Fibroblast of lung (primary cell): ENCODE measurements at regions not wholly inside any gene's neighbourhood (a gene's known extent, or its start where the extent isn't known, plus 50 kb on each side); places are given as distances from the start of the nearest gene placed in this dataset.
"Not testable (repeated sequence)": the region's sequence is repeated elsewhere in the genome, so short reads cannot be mapped to it uniquely, and the experiment has no call there.

ENCODE experiments used
- DNase-seq, 2 donors: peaks; one replicate each; pipeline versions ENCODE4 v3.0.0 to v3.0.0-alpha.2; 2010; ENCODE audit warnings: low read depth in 2 of 2
- H2AFZ ChIP-seq: 2 replicates; pipeline ENCODE4 v1.5.1; 2012; ENCODE audit warnings: low read length, control low read depth, inconsistent platforms
- H3K27ac ChIP-seq: 2 replicates; pipeline ENCODE4 v1.5.1; 2011; ENCODE audit warnings: low read length, control low read depth; ENCODE audit not compliant: insufficient read depth
- H3K27me3 ChIP-seq: 2 replicates; pipeline ENCODE4 v1.5.1; 2011; ENCODE audit warnings: mild to moderate bottlenecking, low read length; ENCODE audit not compliant: control insufficient read depth, insufficient read depth
- H3K36me3 ChIP-seq: 2 replicates; pipeline ENCODE4 v1.5.1; 2011; ENCODE audit warnings: low read length; ENCODE audit not compliant: control insufficient read depth, insufficient read depth
- H3K4me1 ChIP-seq: 2 replicates; pipeline ENCODE4 v1.5.1; 2011; ENCODE audit warnings: low read length; ENCODE audit not compliant: control insufficient read depth, insufficient read depth; ENCODE audit errors: extremely low read depth
- H3K4me2 ChIP-seq: 2 replicates; pipeline ENCODE4 v1.5.1; 2011; ENCODE audit warnings: low read length, control low read depth; ENCODE audit not compliant: insufficient read depth; ENCODE audit errors: extremely low read depth
- H3K4me3 ChIP-seq, 4 experiments: fragments of 200-600 bp in 1 of 4; sonication (generic) in 1 of 4; replicated peaks in 1 of 4; 2 replicates each; pipeline ENCODE4 v1.5.1; 2011 to 2016; ENCODE audit warnings: low read length in 4 of 4, low read depth in 3 of 4, mild to moderate bottlenecking in 3 of 4, control low read depth in 2 of 4, inconsistent platforms in 1 of 4, mixed read lengths in 1 of 4; ENCODE audit not compliant: insufficient read depth in 1 of 4; ENCODE audit errors: control extremely low read depth in 1 of 4
- H3K79me2 ChIP-seq: 2 replicates; pipeline ENCODE4 v1.5.1; 2012; ENCODE audit warnings: mild to moderate bottlenecking, low read length, inconsistent platforms; ENCODE audit not compliant: control insufficient read depth, insufficient read depth
- H3K9ac ChIP-seq: 2 replicates; pipeline ENCODE4 v1.5.1; 2011; ENCODE audit warnings: mild to moderate bottlenecking, low read length, control low read depth; ENCODE audit not compliant: insufficient read depth
- H3K9me3 ChIP-seq: 2 replicates; pipeline ENCODE4 v1.5.1; 2012; ENCODE audit warnings: low read depth, low read length; ENCODE audit not compliant: control insufficient read depth, insufficient read depth
- H4K20me1 ChIP-seq: 2 replicates; pipeline ENCODE4 v1.5.1; 2011; ENCODE audit warnings: low read length; ENCODE audit not compliant: control insufficient read depth, insufficient read depth; ENCODE audit errors: extremely low read depth
- CTCF ChIP-seq, 2 donors: IDR thresholded peaks in 1 of 2; conservative IDR thresholded peaks in 1 of 2; 1 replicate in 1 of 2; 2 replicates in 1 of 2; pipeline ENCODE4 v1.5.1; 2011 to 2012; ENCODE audit warnings: low read length in 2 of 2, control low read depth in 1 of 2, inconsistent platforms in 1 of 2, low read depth in 1 of 2, mild to moderate bottlenecking in 1 of 2
- EZH2 ChIP-seq: IDR thresholded peaks from 2 replicates; pipeline ENCODE4 v1.5.1; 2012; ENCODE audit warnings: low read length, control low read depth, mild to moderate bottlenecking; ENCODE audit errors: missing control alignments

- H3K4me3 ChIP-seq, result no peak overlapping the region
- DNase-seq, result peak in 1 of 2 donors; percentile 4
- no peak for TF ChIP-seq EZH2
- no peak for TF ChIP-seq CTCF (conservative IDR thresholded peaks at IDR 0.05 in 1 of 2, IDR thresholded peaks at IDR 0.05 in 1 of 2; ENCODE audit: low read depth in 1 of 2, low read length in 2 of 2)
These were observed 186.4 kb upstream of the ERCC4 start for GRCh38 chr16:13733561-13733960.

GRCh38 chr16:13739621-13740373 is 180.2 kb upstream of the ERCC4 start:
- not testable (repeated sequence) for H3K79me2 ChIP-seq, H3K4me1 ChIP-seq, H3K4me3 ChIP-seq, DNase-seq, H3K36me3 ChIP-seq, H3K9ac ChIP-seq, H3K9me3 ChIP-seq, H3K27me3 ChIP-seq, H3K4me2 ChIP-seq, H4K20me1 ChIP-seq, H2AFZ ChIP-seq, H3K27ac ChIP-seq

More at GRCh38 chr16:13733561-13733960, 186.4 kb upstream of the ERCC4 start:
- Histone ChIP-seq H4K20me1 (no peaks in the 10 kb centered on the region), H3K9ac (no peak overlapping the region), H3K4me2 (no peak overlapping the region), H2AFZ (no peak overlapping the region), H3K79me2 (no peaks in the 10 kb centered on the region), H3K27ac (no peak overlapping the region), H3K4me1 (no peaks in the 10 kb centered on the region), H3K27me3 (no peaks in the 10 kb centered on the region), H3K36me3 (no peaks in the 10 kb centered on the region), H3K9me3 (no peaks in the 10 kb centered on the region)

- no peak for TF ChIP-seq CTCF (conservative IDR thresholded peaks at IDR 0.05 in 1 of 2, IDR thresholded peaks at IDR 0.05 in 1 of 2; ENCODE audit: low read depth in 1 of 2, low read length in 2 of 2)
- no peak for TF ChIP-seq EZH2
- no peaks in the 10 kb centered on the region for H3K27me3 ChIP-seq
- no peak overlapping the region for H3K27ac ChIP-seq
- H3K79me2 ChIP-seq, result no peaks in the 10 kb centered on the region
- no peaks in the 10 kb centered on the region for H3K4me1 ChIP-seq
- no peak overlapping the region for H3K9ac ChIP-seq
- H4K20me1 ChIP-seq, result no peaks in the 10 kb centered on the region
- no peak overlapping the region for H3K4me2 ChIP-seq
- DNase-seq, result no peak
- H3K4me3 ChIP-seq, result no peak overlapping the region
- H3K36me3 ChIP-seq, result no peaks in the 10 kb centered on the region
- no peaks in the 10 kb centered on the region for H3K9me3 ChIP-seq
- H2AFZ ChIP-seq, result no peak overlapping the region
These were observed 177.0 kb upstream of the ERCC4 start for GRCh38 chr16:13742928-13743327.
